ENCODE measurements at regions not wholly inside any gene's neighbourhood (a gene's known extent, or its start where the extent isn't known, plus 50 kb on each side); places are given as distances from the start of the nearest gene placed in this dataset.

GRCh38 chr2:220148471-220149248 lies 521.2 kb downstream of the SLC4A3 start:
- peaks cover 23% of the 10 kb centered on the region for H3K4me1 ChIP-seq (ENCODE audit: insufficient read depth, low read length)
- no peaks in the 10 kb centered on the region for H3K27me3 ChIP-seq (ENCODE audit: insufficient read depth, low read length)
- H4K20me1 ChIP-seq (ENCODE audit: insufficient read depth, low read length): no peaks in the 10 kb centered on the region
- H3K4me2 ChIP-seq (ENCODE audit: insufficient read depth, low read length): no peak overlapping the region
- H3K79me2 ChIP-seq (ENCODE audit: insufficient read depth, low read length): no peaks in the 10 kb centered on the region
- no peaks in the 10 kb centered on the region for H3K36me3 ChIP-seq (ENCODE audit: insufficient read depth, low read length)
- H3K4me3 ChIP-seq (ENCODE audit: insufficient read depth, low read length): no peak overlapping the region
- no peaks in the 10 kb centered on the region for H3K9me3 ChIP-seq (ENCODE audit: low read depth, low read length)
- H3K27ac ChIP-seq (ENCODE audit: low read depth, low read length): no peak overlapping the region
- no peak overlapping the region for H2AFZ ChIP-seq (ENCODE audit: low read length)
- DNase-seq (ENCODE audit: insufficient read length, low spot score, missing footprints): no peak
- TF ChIP-seq CTCF (IDR thresholded peaks at IDR 0.05; ENCODE audit: extremely low read depth, low read depth, low read length): no peak

GRCh38 chr2:220151341-220151740 lies 523.9 kb downstream of the SLC4A3 start:
- Histone ChIP-seq H3K4me3 (ENCODE audit: insufficient read depth, low read length) (no peak overlapping the region), H3K9me3 (ENCODE audit: low read depth, low read length) (no peaks in the 10 kb centered on the region), H3K4me2 (ENCODE audit: insufficient read depth, low read length) (no peak overlapping the region), H3K36me3 (ENCODE audit: insufficient read depth, low read length) (no peaks in the 10 kb centered on the region), H3K27me3 (ENCODE audit: insufficient read depth, low read length) (no peaks in the 10 kb centered on the region), H3K27ac (ENCODE audit: low read depth, low read length) (no peak overlapping the region), H3K4me1 (ENCODE audit: insufficient read depth, low read length) (peaks cover 12% of the 10 kb centered on the region), H2AFZ (ENCODE audit: low read length) (no peak overlapping the region), H3K79me2 (ENCODE audit: insufficient read depth, low read length) (no peaks in the 10 kb centered on the region), H4K20me1 (ENCODE audit: insufficient read depth, low read length) (no peaks in the 10 kb centered on the region)
- TF ChIP-seq CTCF (IDR thresholded peaks at IDR 0.05; ENCODE audit: extremely low read depth, low read depth, low read length): no peak
- no peak for DNase-seq (ENCODE audit: insufficient read length, low spot score, missing footprints)

- Histone ChIP-seq H2AFZ (ENCODE audit: low read length) (no peak overlapping the region), H3K27me3 (ENCODE audit: insufficient read depth, low read length) (no peaks in the 10 kb centered on the region), H4K20me1 (ENCODE audit: insufficient read depth, low read length) (no peaks in the 10 kb centered on the region), H3K9me3 (ENCODE audit: low read depth, low read length) (no peaks in the 10 kb centered on the region), H3K4me2 (ENCODE audit: insufficient read depth, low read length) (no peak overlapping the region), H3K79me2 (ENCODE audit: insufficient read depth, low read length) (no peaks in the 10 kb centered on the region), H3K4me3 (ENCODE audit: insufficient read depth, low read length) (no peak overlapping the region), H3K4me1 (ENCODE audit: insufficient read depth, low read length) (peaks cover 5% of the 10 kb centered on the region), H3K27ac (ENCODE audit: low read depth, low read length) (no peak overlapping the region), H3K36me3 (ENCODE audit: insufficient read depth, low read length) (no peaks in the 10 kb centered on the region)
- no peak for DNase-seq (ENCODE audit: insufficient read length, low spot score, missing footprints)
- no peak for TF ChIP-seq CTCF (IDR thresholded peaks at IDR 0.05; ENCODE audit: extremely low read depth, low read depth, low read length)
Observed at GRCh38 chr2:220152281-220152935, 525.0 kb downstream of the SLC4A3 start.

GRCh38 chr2:220153118-220153517 lies 525.7 kb downstream of the SLC4A3 start:
- no peak for TF ChIP-seq CTCF (IDR thresholded peaks at IDR 0.05; ENCODE audit: extremely low read depth, low read depth, low read length)
- H3K4me1 ChIP-seq (ENCODE audit: insufficient read depth, low read length): no peaks in the 10 kb centered on the region
- no peak overlapping the region for H3K27ac ChIP-seq (ENCODE audit: low read depth, low read length)
- H2AFZ ChIP-seq (ENCODE audit: low read length): no peak overlapping the region
- no peaks in the 10 kb centered on the region for H3K36me3 ChIP-seq (ENCODE audit: insufficient read depth, low read length)
- no peaks in the 10 kb centered on the region for H3K9me3 ChIP-seq (ENCODE audit: low read depth, low read length)
- H3K4me2 ChIP-seq (ENCODE audit: insufficient read depth, low read length): no peak overlapping the region
- no peak overlapping the region for H3K4me3 ChIP-seq (ENCODE audit: insufficient read depth, low read length)
- DNase-seq (ENCODE audit: insufficient read length, low spot score, missing footprints): no peak
- H3K79me2 ChIP-seq (ENCODE audit: insufficient read depth, low read length): no peaks in the 10 kb centered on the region
- no peaks in the 10 kb centered on the region for H3K27me3 ChIP-seq (ENCODE audit: insufficient read depth, low read length)
- no peaks in the 10 kb centered on the region for H4K20me1 ChIP-seq (ENCODE audit: insufficient read depth, low read length)
